Astrocyte (in vitro differentiated cells and primary cell): ENCODE measurements at regions not wholly inside any gene's neighbourhood (a gene's known extent, or its start where the extent isn't known, plus 50 kb on each side); places are given as distances from the start of the nearest gene placed in this dataset.

Source experiments
- CTCF ChIP-seq: IDR thresholded peaks from 2 replicates; pipeline ENCODE4 v1.5.1; 2011; ENCODE audit warnings: low read depth, mild to moderate bottlenecking, inconsistent platforms, low read length, moderate library complexity; ENCODE audit not compliant: insufficient read depth
- EZH2 ChIP-seq: IDR thresholded peaks from 2 replicates; pipeline ENCODE4 v1.6.1; 2012; ENCODE audit warnings: mild to moderate bottlenecking, low read length, inconsistent platforms; ENCODE audit not compliant: insufficient read depth

- TF ChIP-seq EZH2 (no peak), CTCF (no peak)
Measured at GRCh38 chr2:10982931-10983701, 71.4 kb downstream of the KCNF1 start.
